Tibial nerve (tissue), 4 donors: ENCODE measurements at regions not wholly inside any gene's neighbourhood (a gene's known extent, or its start where the extent isn't known, plus 50 kb on each side); places are given as distances from the start of the nearest gene placed in this dataset.

Source experiments
- EP300 ChIP-seq, 2 donors: sonication (generic); formaldehyde crosslinking; IDR thresholded peaks; one replicate each; pipeline ENCODE4 v1.6.1; 2017; ENCODE audit warnings: antibody characterized with exemption in 2 of 2, mild to moderate bottlenecking in 1 of 2
- POLR2A ChIP-seq, 2 donors: fragments of 450-650 bp; IDR thresholded peaks; one replicate each; pipeline ENCODE4 v1.6.1; 2017; ENCODE audit warnings: antibody characterized with exemption in 2 of 2, mild to moderate bottlenecking in 2 of 2, moderate library complexity in 2 of 2
- TF ChIP-seq, protein P1 (sequence below), 5 experiments: fragments of 200-600 bp in 3 of 5; fragments of 450-650 bp in 2 of 5; sonication (generic) in 3 of 5; IDR thresholded peaks; one replicate each; pipeline ENCODE4 v1.5.1; 2016 to 2019; ENCODE audit warnings: antibody characterized with exemption in 5 of 5, mild to moderate bottlenecking in 3 of 5, moderate library complexity in 2 of 5

DNA sequence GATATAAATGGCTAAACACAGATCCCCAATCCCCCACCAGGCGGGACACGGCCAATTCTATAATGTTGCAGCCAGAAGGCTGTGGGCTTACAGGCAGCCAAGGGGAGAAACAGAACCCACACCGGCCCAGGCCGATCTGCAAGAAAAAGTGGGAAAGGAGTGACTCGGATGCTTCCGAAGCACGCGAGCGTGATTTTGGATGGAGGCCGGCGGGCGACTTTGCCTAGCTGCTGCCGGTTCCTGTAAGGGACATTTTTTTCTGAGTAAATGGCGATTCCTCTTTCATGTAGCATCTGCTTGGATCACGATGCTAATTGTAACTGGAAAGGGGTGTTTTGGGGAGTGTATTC is 470.2 kb downstream of the PCDH19 start:
- TF ChIP-seq EP300 (IDR thresholded peaks at IDR 0.05) (no peak), POLR2A (IDR thresholded peaks at IDR 0.05) (no peak)
- TF ChIP-seq, protein P1, sequence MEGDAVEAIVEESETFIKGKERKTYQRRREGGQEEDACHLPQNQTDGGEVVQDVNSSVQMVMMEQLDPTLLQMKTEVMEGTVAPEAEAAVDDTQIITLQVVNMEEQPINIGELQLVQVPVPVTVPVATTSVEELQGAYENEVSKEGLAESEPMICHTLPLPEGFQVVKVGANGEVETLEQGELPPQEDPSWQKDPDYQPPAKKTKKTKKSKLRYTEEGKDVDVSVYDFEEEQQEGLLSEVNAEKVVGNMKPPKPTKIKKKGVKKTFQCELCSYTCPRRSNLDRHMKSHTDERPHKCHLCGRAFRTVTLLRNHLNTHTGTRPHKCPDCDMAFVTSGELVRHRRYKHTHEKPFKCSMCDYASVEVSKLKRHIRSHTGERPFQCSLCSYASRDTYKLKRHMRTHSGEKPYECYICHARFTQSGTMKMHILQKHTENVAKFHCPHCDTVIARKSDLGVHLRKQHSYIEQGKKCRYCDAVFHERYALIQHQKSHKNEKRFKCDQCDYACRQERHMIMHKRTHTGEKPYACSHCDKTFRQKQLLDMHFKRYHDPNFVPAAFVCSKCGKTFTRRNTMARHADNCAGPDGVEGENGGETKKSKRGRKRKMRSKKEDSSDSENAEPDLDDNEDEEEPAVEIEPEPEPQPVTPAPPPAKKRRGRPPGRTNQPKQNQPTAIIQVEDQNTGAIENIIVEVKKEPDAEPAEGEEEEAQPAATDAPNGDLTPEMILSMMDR (IDR thresholded peaks at IDR 0.05) = no peak
